Heart left ventricle (tissue), 16 donors: ENCODE measurements at regions not wholly inside any gene's neighbourhood (a gene's known extent, or its start where the extent isn't known, plus 50 kb on each side); places are given as distances from the start of the nearest gene placed in this dataset.

Experiments
- ATAC-seq, 4 donors: fragments of 200-7000 bp; cut with Tn5 transposase; one replicate each; pipeline ENCODE4 v1.9.1; 2020 to 2022; ENCODE audit warnings: moderate library complexity in 4 of 4, mild to moderate bottlenecking in 3 of 4, moderate number of reproducible peaks in 1 of 4
- DNase-seq, 5 donors: peaks; one replicate each; pipeline ENCODE4 v3.0.0-alpha.2; 2020
- H3K27ac ChIP-seq, 12 donors: fragments of 200-600 bp; sonication (generic) in 4 of 12; one replicate each; pipeline versions ENCODE4 v1.5.0 to v1.8.0; 2016 to 2022; ENCODE audit warnings: mild to moderate bottlenecking in 2 of 12
- H3K27me3 ChIP-seq, 9 donors: fragments of 200-600 bp; sonication (generic) in 2 of 9; one replicate each; pipeline versions ENCODE4 v1.5.1 to v1.8.0; 2016 to 2022; ENCODE audit warnings: mild to moderate bottlenecking in 3 of 9
- H3K36me3 ChIP-seq, 9 donors: fragments of 200-600 bp; sonication (generic) in 2 of 9; one replicate each; pipeline versions ENCODE4 v1.5.0 to v1.8.0; 2018 to 2022; ENCODE audit warnings: mild to moderate bottlenecking in 2 of 9
- H3K4me1 ChIP-seq, 12 donors: fragments of 200-600 bp; sonication (generic) in 4 of 12; one replicate each; pipeline versions ENCODE4 v1.5.0 to v1.8.0; 2016 to 2022; ENCODE audit warnings: mild to moderate bottlenecking in 3 of 12
- H3K4me3 ChIP-seq, 12 donors: fragments of 200-600 bp; sonication (generic) in 4 of 12; one replicate each; pipeline versions ENCODE4 v1.5.0 to v1.8.0; 2017 to 2022; ENCODE audit warnings: mild to moderate bottlenecking in 9 of 12, moderate library complexity in 4 of 12
- H3K9me3 ChIP-seq, 12 donors: fragments of 200-600 bp; sonication (generic) in 4 of 12; one replicate each; pipeline versions ENCODE4 v1.5.0 to v1.8.0; 2016 to 2022; ENCODE audit warnings: mild to moderate bottlenecking in 1 of 12
- POLR2A ChIP-seq, 2 donors: fragments of 450-650 bp; IDR thresholded peaks; one replicate each; pipeline ENCODE4 v1.6.1; 2017; ENCODE audit warnings: antibody characterized with exemption in 2 of 2, mild to moderate bottlenecking in 2 of 2, moderate library complexity in 2 of 2
- WGBS, 4 donors: extraction: QIAGEN DNeasy Blood & Tissue Kit in 2 of 4; methylation state at CpG; one replicate each; pipeline versions ENCODE4 v1.1.5 to v1.1.7; 2013 to 2018; 5-methylcytosine and 5-hydroxymethylcytosine counted together
- intact Hi-C, 10 donors: fragments of 100-400 bp; cut with DNase I; formaldehyde crosslinking; loops; one replicate each; pipeline versions ENCODE4 v1.11.1 to v1.14.2; 2022
- TF ChIP-seq, protein P1 (sequence below), 12 donors: fragments of 200-600 bp; sonication (generic) in 4 of 12; IDR thresholded peaks; one replicate each; pipeline versions ENCODE4 v1.5.0 to v1.8.0; 2018 to 2022; ENCODE audit warnings: antibody characterized with exemption in 12 of 12, mild to moderate bottlenecking in 5 of 12
- donor health status: ischemic (EF 13 %, LVEDD 7.1; RV severe dilation, severe dysfunction).
- donor health status: healthy with polysubstance abuse.
- donor health status: DM: no; HTN: yes; CAD: no.
- donor health status: DM: no; HTN: no; CAD: no.
- donor health status: ischemic (EF 25% LVEDD 6.9; RV normal size, moderate dysfunction).
- donor health status: ischemic (EF 25% LVEDD 5.7; RV mildly dilated, moderate dysfunction).
- donor health status: healthy.
- donor health status: DM: yes; HTN: yes; CAD: no.
- donor health status: ischemic (EF 35%, LVEDD 5.7; RV mildly dilated, moderate dysfunction).
- donor health status: nonischemic (EF 11% LVEDD 7.7; RV severe dilation, severe dysfunction).
- donor health status: DM: yes; HTN: yes; CAD: no.
- donor health status: PGD.
- donor health status: ischemic (EF 29% LVEDD 5.4; RV normal size, mild dysfunction).
- donor health status: nonischemic (EF 23%, LVEDD 6.1; RV moderate dilation, normal function).

GRCh38 chr1:238961790-238962189 is 424.6 kb upstream of the CHRM3 start:
- H3K4me1 ChIP-seq: no peaks in the 10 kb centered on the region
- no peak for TF ChIP-seq POLR2A (IDR thresholded peaks at IDR 0.05)
- TF ChIP-seq, protein P1, sequence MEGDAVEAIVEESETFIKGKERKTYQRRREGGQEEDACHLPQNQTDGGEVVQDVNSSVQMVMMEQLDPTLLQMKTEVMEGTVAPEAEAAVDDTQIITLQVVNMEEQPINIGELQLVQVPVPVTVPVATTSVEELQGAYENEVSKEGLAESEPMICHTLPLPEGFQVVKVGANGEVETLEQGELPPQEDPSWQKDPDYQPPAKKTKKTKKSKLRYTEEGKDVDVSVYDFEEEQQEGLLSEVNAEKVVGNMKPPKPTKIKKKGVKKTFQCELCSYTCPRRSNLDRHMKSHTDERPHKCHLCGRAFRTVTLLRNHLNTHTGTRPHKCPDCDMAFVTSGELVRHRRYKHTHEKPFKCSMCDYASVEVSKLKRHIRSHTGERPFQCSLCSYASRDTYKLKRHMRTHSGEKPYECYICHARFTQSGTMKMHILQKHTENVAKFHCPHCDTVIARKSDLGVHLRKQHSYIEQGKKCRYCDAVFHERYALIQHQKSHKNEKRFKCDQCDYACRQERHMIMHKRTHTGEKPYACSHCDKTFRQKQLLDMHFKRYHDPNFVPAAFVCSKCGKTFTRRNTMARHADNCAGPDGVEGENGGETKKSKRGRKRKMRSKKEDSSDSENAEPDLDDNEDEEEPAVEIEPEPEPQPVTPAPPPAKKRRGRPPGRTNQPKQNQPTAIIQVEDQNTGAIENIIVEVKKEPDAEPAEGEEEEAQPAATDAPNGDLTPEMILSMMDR (IDR thresholded peaks at IDR 0.05): no peak
- H3K4me3 ChIP-seq: no peak overlapping the region
- no peaks in the 10 kb centered on the region for H3K9me3 ChIP-seq
- 65 to 70% (median 67%) methylated on average over 5 of the region's 5 CpGs for WGBS, 4 donors
- no peaks in the 10 kb centered on the region for H3K27me3 ChIP-seq
- H3K27ac ChIP-seq: no peak overlapping the region
- ATAC-seq: no peak
- no peaks in the 10 kb centered on the region for H3K36me3 ChIP-seq
- intact Hi-C loops: no loop called here
- DNase-seq: no peak

- Histone ChIP-seq H3K4me3 (no peak overlapping the region), H3K27ac (no peak overlapping the region), H3K4me1 (no peaks in the 10 kb centered on the region), H3K27me3 (no peaks in the 10 kb centered on the region), H3K9me3 (no peaks in the 10 kb centered on the region), H3K36me3 (no peaks in the 10 kb centered on the region)
- DNase-seq (no peak), ATAC-seq (no peak)
- intact Hi-C loops: no loop called here
- no peak for TF ChIP-seq POLR2A (IDR thresholded peaks at IDR 0.05)
- TF ChIP-seq, protein P1 (IDR thresholded peaks at IDR 0.05): no peak
- 53 to 67% (median 62%) methylated on average over 2 of the region's 2 CpGs for WGBS, 4 donors
These were observed 426.3 kb upstream of the CHRM3 start for GRCh38 chr1:238960071-238960470.

GRCh38 chr1:238955934-238956333 is 430.4 kb upstream of the CHRM3 start:
- Histone ChIP-seq H3K36me3 (no peaks in the 10 kb centered on the region), H3K9me3 (no peaks in the 10 kb centered on the region), H3K4me1 (no peaks in the 10 kb centered on the region), H3K27ac (no peak overlapping the region), H3K4me3 (no peak overlapping the region), H3K27me3 (no peaks in the 10 kb centered on the region)
- no peak for ATAC-seq
- no peak for TF ChIP-seq POLR2A (IDR thresholded peaks at IDR 0.05)
- TF ChIP-seq, protein P1 (IDR thresholded peaks at IDR 0.05): no peak
- intact Hi-C loops: loop anchor here in 1 of 10 donors (10.0 kb wide), 1 partner anchor 1091 kb away; no protein-coding TSS in a partner anchor
- WGBS, 4 donors: 77 to 93% (median 85%) methylated on average over 1 of the region's 1 CpG
- DNase-seq: no peak

GRCh38 chr1:238954865-238955264 is 431.5 kb upstream of the CHRM3 start:
- WGBS, 4 donors: 62 to 71% (median 63%) methylated on average over 2 of the region's 2 CpGs

More at GRCh38 chr1:238954865-238955264, 431.5 kb upstream of the CHRM3 start:
- TF ChIP-seq, protein P1 (IDR thresholded peaks at IDR 0.05): no peak
- no peak for TF ChIP-seq POLR2A (IDR thresholded peaks at IDR 0.05)
- Histone ChIP-seq H3K4me1 (no peaks in the 10 kb centered on the region), H3K9me3 (no peaks in the 10 kb centered on the region), H3K4me3 (no peak overlapping the region), H3K27ac (no peak overlapping the region), H3K36me3 (no peaks in the 10 kb centered on the region), H3K27me3 (no peaks in the 10 kb centered on the region)
- no peak for ATAC-seq
- no peak for DNase-seq
- intact Hi-C loops: loop anchor here in 1 of 10 donors (10.0 kb wide), 1 partner anchor 1090 kb away; no protein-coding TSS in a partner anchor
